Limb (tissue), 2 donors: ENCODE measurements at regions not wholly inside any gene's neighbourhood (a gene's known extent, or its start where the extent isn't known, plus 50 kb on each side); places are given as distances from the start of the nearest gene placed in this dataset.
"Not testable (repeated sequence)": the region's sequence is repeated elsewhere in the genome, so short reads cannot be mapped to it uniquely, and the experiment has no call there.

Experiments used
- DNase-seq, 2 donors: peaks; one replicate each; pipeline ENCODE4 v3.0.0-alpha.2; 2016; ENCODE audit errors: extremely low spot score in 2 of 2

DNA sequence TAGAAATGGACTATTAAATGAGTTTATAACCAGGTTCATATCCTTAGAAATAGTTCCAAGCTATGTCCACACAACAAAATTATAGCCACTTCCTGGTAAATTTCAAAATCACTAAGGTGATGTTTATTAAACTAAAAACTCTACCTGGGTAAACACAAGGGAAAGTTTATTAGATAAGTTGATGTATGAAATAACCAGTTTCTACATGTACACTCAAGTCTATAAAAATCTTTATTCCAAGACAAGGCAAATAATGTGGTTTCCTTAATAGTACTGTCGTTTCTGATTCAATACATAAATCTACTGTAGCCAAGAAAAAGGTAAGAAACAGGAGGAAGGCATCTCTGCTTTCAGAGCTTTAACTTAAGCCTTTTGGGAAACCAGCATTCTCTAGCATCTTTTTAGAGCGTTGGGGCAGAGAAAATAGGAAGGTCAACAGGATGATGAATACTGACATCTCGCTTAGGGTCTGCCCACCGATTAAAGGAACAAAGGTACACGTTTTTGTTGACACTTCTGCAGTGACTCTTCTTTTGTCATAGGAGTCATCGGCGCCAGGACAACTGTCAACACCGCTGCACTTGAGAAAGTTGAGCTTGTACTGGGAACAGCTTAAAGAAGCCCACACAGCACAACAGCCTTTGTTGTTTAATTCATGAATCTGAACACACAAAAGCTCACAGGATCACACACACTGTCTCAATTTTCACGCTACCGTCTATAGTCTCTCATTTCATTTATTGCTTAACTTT, 513.6 kb downstream of the SLCO4C1 start:
- DNase-seq: no peak

GRCh38 chr5:101751105-101751504, 545.0 kb downstream of the SLCO4C1 start:
- no peak for DNase-seq

GRCh38 chr5:101743000-101743399, 553.1 kb downstream of the SLCO4C1 start:
- DNase-seq: not testable (repeated sequence)

DNA sequence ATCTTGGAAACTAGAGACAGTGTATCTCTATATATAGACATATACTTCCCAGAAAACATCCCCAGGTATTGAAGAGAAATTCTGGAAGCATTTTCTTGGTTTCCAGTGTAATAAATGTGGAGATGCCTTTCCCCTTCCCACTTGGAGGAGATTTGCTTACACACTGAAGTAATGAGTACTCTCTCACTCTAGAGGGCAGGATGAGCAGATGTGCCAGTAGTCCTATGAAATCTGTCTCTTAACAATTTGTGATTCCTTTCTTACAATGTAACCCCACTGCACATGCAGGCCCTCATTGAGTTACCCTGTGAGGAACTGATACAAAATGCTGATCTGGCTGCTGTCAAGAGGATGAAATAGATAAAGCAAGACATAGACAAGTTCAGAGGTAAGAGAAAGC, 567.2 kb downstream of the SLCO4C1 start:
- DNase-seq: no peak

- DNase-seq: no peak
These were observed 574.5 kb downstream of the SLCO4C1 start for GRCh38 chr5:101721543-101721942.

- DNase-seq: no peak
These were observed 576.1 kb downstream of the SLCO4C1 start for GRCh38 chr5:101720033-101720432.

DNA sequence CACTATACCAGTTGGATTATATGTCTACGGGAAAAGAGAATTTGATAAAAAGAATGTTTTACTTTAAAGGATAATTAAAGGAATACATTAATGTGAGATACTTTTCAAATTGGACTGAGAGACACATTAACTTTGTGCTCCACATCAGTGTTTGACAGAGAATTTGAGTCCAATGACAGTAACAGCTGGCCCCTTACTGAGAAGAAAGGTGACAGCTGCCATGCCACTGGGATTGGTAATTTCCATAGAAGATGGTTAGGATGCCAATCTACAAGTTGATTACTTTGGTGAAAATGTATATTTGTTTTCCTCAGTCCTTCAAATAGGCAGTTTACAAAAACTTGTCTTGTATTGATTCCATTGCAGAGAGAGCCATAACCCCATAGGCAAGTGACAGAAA, 578.4 kb downstream of the SLCO4C1 start:
- no peak for DNase-seq

GRCh38 chr5:101716941-101717340, 579.1 kb downstream of the SLCO4C1 start:
- no peak for DNase-seq

GRCh38 chr5:101715790-101716189, 580.3 kb downstream of the SLCO4C1 start:
- DNase-seq: not testable (repeated sequence)

DNA sequence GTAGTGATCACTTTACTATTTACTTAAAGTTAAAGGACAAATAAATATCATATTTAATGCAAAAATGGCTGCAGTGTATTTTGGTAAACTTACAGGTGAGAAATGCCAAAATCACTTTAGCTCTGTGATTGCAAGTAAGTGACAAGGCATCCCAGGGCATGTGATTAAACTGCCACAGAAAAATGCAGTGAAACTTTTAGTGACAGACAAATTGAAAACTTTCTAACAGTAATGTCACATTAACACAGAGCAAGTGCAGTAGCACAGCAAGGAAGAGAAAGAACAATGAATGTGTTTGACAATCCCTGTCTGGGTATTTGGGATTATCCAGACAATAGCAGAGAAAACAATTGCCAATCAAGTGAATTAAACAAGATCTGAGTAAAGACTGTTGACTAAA, 606.8 kb downstream of the SLCO4C1 start:
- DNase-seq: no peak

- no peak for DNase-seq
These were observed 607.9 kb downstream of the SLCO4C1 start for GRCh38 chr5:101688156-101688555.

DNA sequence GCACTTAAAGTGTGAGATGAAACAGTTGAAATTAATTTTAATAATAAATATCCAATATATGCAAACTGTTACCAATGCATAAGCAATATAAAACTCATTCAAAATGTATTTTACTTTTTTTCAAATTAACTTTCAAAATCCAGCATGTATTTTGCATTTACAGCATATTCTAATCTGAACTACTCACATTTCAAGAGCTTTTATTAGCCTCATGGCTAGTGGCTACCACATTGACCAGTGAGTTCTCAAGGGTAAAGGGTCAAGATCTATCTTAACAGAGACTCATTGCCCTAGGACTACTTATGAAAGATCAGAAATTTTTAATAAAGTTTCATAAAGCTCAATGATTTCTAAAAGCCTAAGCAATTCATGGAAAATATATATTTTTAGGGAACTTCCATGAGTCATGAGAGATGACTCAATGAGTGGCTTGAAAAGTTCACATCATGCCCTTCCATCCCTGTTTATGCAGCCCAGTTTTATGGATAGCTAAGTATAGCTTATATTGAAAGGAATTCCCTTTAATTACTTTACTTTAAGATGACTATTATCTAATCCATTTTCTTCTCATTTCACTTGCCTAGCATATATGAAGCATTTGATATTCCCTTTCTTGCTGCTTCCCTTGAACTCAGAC, 608.6 kb downstream of the SLCO4C1 start:
- DNase-seq: no peak

DNA sequence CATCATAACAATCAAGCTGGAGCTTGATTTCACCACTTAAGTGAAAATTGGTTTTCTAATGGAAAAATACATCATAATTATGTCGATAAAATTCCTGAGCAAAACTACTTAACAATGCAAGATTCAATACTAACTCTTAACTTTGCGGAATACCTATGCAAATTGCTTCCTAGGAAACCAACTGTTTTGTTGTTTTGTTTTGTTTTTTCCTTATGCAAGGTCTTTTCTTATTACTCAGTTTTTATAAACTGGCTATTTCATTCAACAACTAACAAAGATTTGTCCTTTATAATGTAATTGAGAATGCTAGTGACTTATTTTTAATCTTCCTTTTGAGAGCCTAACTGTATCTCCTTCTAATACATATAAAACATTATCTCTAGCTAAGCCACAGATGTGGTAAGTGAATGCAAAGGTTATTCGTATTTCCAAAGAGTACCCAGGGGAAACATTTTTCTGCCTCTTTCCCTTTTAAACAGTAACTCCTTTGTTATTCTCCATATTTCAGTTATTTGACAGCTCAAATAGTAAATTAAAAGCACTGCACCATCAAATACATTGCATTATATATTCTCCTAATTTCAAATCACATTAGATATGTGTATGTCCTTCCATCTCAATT, 609.4 kb downstream of the SLCO4C1 start:
- DNase-seq: no peak

GRCh38 chr5:101679816-101680215, 616.3 kb downstream of the SLCO4C1 start:
- no peak for DNase-seq

DNA sequence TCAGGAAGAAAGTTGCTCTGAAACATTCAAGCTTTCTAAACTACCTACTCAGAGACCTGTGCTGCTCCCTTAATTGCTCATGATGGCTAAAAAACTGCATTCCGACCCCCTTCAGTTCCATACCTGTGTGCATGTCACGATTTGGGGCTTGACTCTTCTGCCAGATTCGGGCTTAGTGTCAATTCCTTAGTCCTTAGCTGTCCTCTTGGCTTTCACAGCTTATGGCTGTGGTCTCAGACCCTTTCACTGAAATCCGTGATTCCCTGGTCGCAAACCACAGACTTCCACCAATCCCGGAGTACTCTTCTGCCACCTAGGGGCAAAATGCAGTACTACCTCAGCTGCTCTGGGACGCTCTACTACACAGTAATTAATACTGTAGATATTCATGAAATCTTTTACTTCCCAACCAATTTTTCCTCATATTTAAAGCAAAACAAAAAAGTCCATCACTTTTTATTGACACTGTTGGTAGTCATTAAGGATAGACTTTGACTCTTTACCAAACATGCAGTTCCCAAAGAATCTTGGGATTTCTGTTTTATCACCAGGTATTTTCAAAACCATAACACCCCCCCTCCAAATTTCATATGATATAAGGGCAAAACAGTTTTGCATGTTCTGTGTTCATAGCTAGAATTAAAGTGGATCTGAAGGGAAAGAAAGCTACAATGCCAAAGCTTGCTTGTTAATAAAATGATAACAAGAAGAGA, 617.4 kb downstream of the SLCO4C1 start:
- DNase-seq: peak; percentile 71 to 76

- no peak for DNase-seq
These were observed 618.1 kb downstream of the SLCO4C1 start for GRCh38 chr5:101677961-101678360.

- no peak for DNase-seq
These were observed 619.4 kb downstream of the SLCO4C1 start for GRCh38 chr5:101676646-101677045.

DNA sequence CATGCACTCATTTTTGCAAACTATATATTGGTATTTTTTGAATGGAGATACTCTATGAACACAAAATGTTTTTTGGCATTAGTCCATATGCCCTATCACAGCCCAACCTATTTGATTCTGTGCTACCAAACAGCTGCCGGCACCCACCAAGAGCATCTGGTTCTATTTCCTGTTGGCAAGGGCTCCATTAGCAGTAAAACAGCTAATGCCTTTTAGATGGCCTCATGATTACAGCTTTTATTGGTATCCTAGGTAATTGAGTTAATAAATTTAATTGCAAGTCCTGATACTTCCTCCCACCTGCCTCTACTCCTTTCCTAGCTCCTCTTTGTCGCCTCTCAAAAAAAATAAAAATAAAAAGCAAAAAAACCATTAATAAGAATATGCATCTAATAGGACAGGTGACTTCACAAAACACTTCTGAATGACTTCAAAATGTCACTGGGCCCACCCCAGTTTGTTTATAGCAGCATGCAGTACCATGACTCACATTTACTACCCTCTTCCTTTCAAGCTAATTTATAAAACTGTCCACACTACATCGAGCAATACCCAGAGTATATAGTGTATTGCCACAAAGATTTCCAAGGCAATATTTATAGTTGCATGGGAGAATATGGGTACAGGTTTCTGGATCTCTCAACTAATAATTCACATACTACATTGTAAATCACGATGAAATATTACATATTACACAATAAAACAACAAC, 620.4 kb downstream of the SLCO4C1 start:
- DNase-seq: no peak

DNA sequence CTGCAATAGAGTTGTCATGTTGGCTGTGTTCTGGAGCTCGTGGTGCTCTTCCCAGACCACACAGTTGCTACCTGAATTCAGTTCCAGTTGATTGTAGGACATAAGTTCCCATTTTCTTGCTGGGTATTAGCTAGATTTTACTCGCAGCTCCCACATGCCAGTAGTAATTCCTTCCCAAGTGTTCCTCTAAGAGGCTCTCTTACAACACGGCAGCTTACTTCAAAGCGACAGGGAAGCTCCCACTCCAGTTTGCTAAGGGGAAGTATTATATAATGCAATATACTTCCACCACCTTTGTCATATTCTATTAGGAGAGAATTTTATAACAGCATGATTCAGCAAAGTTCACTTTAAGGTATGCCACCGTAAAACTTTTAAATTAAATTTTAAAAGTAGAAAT, 623.0 kb downstream of the SLCO4C1 start:
- no peak for DNase-seq

- DNase-seq: no peak
These were observed 631.9 kb downstream of the SLCO4C1 start for GRCh38 chr5:101664071-101664791.

- DNase-seq: no peak
These were observed 632.5 kb downstream of the SLCO4C1 start for GRCh38 chr5:101663543-101663942.
